ENCODE measurements at regions not wholly inside any gene's neighbourhood (a gene's known extent, or its start where the extent isn't known, plus 50 kb on each side); places are given as distances from the start of the nearest gene placed in this dataset.

- TF ChIP-seq EED (IDR thresholded peaks at IDR 0.05; ENCODE audit: low read depth) (no peak), TCF7 (IDR thresholded peaks at IDR 0.05; ENCODE audit: borderline replicate concordance) (no peak), RUNX3 (IDR thresholded peaks at IDR 0.05; ENCODE audit: low read length) (no peak), TARDBP (IDR thresholded peaks at IDR 0.05; ENCODE audit: borderline replicate concordance) (no peak), ZNF622 (IDR thresholded peaks at IDR 0.05) (no peak), CHD4 (IDR thresholded peaks at IDR 0.05) (no peak), YBX1 (IDR thresholded peaks at IDR 0.05) (no peak), LARP7 (IDR thresholded peaks at IDR 0.05) (no peak), SRF (IDR thresholded peaks at IDR 0.05; ENCODE audit: low read depth in 2 of 2, low read length in 2 of 2) (no peak)
These were observed 50.0 kb upstream of the DMRTB1 start (continued) for GRCh38 chr1:53409233-53409632.
